HuH-7.5 (cell line): ENCODE measurements at regions not wholly inside any gene's neighbourhood (a gene's known extent, or its start where the extent isn't known, plus 50 kb on each side); places are given as distances from the start of the nearest gene placed in this dataset.
"Not testable (repeated sequence)": the region's sequence is repeated elsewhere in the genome, so short reads cannot be mapped to it uniquely, and the experiment has no call there.

Source experiments
- DNase-seq: peaks from one replicate; pipeline ENCODE4 v3.0.0; 2011; ENCODE audit warnings: low spot score

- no peak for DNase-seq
Measured at GRCh38 chr2:16459606-16460005, 206.0 kb downstream of the CYRIA start.

DNA sequence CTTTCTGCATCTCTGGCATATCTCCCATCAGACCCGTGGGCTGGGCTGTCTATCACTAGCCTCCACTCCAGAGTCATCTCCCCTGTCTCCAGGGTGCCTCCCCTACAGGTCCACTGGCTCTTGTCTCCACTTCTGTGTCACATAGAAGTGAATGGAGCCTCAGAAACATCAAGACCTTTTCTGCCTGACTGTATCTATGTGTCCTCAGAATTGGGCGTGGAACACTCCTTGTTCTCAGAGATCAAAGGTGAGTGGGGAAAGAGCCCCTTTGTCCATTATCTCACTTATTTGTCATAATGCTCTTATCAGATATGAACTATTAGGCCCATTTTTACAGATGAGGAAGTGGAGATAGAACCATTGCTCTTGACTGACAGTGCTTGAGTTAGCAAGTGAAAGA is 211.0 kb downstream of the CYRIA start:
- DNase-seq: no peak

GRCh38 chr2:16452123-16452522 is 213.5 kb downstream of the CYRIA start:
- no peak for DNase-seq

GRCh38 chr2:16446706-16447105 is 218.9 kb downstream of the CYRIA start:
- no peak for DNase-seq

DNA sequence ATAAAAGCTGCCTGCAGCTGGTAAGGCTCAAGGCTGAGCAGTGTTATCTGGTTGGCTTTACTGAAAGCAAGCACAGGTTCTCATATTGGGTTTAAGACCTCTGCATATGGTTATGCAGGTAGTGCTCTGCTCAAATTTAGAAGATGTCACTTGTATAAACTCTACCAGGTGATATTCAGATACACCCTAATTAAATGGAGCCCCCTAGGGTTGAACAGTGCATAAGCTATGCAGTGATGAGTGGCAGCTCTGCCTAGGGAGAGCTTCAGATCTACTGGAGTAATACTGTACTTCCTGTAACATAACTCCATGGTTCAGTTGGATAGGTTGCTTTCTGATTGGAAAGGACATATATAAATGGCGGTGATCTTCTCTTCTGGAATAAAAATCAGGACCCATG is 222.7 kb downstream of the CYRIA start:
- DNase-seq: no peak

DNA sequence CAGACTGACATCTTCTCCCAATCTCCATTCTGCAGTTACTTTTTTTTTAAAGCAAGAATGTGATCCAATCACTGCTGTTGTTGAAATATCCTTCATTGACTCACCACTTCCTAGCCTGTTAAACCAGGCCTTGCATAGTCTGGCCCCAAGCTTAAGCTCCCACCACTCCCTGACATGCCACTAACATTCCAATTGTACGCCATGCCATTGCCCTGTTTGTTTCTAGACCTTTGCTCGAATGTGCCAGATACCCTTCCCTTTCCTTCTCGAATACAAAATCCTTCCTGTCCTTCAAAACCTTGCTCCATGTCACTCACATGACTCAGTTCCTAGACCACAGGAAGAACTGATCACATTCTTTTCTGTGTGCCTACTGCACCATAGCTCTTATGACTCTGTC is 224.2 kb downstream of the CYRIA start:
- DNase-seq: no peak

DNA sequence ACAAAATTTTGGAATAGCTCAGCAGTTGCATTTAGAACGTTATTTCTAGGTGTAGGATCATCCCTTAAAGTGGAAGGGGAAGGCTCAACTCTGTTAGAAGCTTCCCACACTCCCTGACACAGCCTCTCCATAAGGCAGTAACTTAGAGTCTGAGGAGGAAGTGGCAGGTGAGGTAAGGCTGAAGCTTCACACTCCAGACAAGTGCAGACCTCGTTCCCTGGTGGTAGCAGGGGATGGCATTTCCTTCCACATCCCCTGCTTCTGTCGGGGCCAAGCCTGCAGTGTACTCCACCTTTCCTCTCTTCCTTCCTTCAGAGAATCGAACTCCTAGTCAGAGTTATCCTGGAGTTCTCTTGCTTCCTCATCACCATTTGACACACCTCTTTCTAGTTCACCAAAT is 224.7 kb downstream of the CYRIA start:
- no peak for DNase-seq

DNA sequence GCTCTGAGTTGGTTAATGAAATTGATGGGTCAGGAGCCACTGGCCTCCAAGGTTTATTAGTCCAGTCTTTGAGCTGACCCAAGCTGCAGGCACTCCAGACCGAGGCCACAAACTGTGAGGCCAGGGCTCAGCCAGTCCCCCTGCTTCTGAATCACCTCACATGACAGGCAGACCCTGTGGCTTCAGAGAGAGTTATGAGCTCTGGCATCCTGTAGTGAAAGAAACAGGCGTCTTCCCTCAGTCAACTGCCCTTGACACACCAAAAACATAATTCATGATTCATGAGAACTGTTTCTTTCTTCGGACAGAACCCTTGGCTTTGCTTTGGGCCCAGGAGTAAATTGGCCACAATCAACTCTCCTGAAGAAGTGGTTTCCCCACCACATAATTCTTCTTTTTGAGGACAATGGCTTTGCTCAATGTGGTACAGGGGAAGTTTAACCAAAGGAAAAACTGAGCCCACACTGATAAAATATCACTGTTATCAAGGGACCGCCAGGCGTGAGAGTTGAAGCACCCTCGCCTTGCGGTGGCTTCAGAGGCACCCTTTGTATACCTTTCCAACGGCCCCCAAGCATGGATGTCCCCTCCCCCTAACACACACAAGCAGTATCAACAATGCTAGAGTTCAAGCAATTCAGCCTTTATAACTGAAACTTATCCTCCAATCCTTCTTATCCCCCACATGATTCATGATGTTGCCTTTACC is 226.9 kb downstream of the CYRIA start:
- DNase-seq: no peak

GRCh38 chr2:16437189-16437588 is 228.4 kb downstream of the CYRIA start:
- DNase-seq: no peak

GRCh38 chr2:16434393-16434792 is 231.2 kb downstream of the CYRIA start:
- DNase-seq: no peak

GRCh38 chr2:16430846-16431245 is 234.8 kb downstream of the CYRIA start:
- DNase-seq: no peak

- DNase-seq: no peak
Measured at GRCh38 chr2:16429431-16430145, 236.0 kb downstream of the CYRIA start.

GRCh38 chr2:16429002-16429401 is 236.6 kb downstream of the CYRIA start:
- DNase-seq: no peak

- peak; percentile 45 for DNase-seq
Measured at GRCh38 chr2:16425462-16426336, 239.9 kb downstream of the CYRIA start.

DNA sequence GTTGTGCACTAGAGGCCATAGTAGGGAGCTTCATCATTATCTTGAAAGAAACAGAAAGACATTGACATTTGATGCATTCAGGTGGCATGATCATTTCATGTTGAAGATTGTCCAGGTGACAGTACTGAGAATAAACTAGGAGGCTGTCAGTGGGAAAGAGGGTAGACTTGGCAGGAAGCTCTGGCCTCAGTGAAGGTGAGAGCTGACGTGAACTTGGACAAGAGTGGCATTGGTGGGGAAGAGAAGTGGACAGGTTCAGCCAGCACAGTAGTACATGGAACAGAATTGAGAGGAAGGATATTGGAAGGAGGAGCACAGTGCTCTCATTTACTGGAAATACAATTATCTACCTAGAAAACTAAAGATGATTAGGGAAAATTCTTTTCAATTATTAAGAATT is 245.2 kb downstream of the CYRIA start:
- DNase-seq: no peak

DNA sequence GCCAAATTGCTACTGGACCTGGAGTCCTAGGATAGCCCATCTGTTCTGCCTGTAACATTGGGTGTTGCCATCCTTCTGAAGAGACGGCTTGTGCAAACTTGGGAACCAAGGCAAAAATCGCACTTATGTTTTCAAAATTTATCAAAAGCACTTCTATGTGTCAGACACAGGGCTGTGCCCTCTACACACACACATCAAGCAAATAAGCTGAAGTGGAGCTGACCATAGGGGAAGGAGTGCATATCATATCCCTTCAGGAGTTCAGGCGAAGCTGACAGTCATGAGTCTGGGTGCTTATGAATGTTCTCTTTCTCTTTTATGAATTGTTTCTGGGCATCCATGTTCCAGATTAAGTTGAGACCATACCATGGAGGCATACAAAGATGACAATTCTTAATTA is 247.9 kb downstream of the CYRIA start:
- DNase-seq: no peak

DNA sequence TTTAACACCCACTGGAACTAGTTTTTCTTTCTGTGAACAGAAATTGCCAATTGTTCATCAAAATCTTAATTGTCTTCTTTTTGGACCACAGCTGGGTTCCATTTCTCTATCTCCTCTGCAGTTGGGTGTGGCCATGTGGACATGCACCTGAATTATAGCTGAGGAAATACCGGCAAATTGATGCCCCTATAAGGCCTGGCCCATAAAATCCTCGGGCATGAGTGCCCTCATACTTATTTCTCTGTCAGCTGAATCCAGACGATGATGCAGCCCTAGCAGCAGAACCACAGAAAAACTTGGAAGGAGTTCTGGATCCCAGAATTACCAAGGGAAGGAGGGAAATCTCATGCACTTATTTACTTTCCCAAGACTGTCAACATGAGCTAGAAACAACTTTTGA is 249.0 kb downstream of the CYRIA start:
- DNase-seq: no peak

DNA sequence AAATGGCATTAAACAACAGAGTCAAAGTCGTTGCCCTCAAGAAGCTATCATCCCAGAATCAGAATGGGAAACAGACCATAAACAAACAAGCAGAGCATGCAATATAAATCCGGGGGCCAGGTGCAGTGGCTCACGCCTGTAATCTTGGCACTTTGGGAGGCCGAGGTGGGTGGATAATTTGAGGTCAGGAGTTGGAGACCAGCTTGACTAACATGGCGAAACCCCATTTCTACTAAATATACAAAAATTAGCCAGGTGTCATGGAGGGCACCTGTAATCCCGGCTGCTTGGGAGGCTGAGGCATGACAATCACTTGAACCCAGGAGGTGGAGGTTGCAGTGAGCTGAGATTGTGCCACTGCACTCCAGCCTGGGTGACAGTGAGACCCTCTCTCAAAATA is 249.8 kb downstream of the CYRIA start:
- DNase-seq: not testable (repeated sequence)

- DNase-seq: no peak
Measured at GRCh38 chr2:16413947-16414346, 251.7 kb downstream of the CYRIA start.

DNA sequence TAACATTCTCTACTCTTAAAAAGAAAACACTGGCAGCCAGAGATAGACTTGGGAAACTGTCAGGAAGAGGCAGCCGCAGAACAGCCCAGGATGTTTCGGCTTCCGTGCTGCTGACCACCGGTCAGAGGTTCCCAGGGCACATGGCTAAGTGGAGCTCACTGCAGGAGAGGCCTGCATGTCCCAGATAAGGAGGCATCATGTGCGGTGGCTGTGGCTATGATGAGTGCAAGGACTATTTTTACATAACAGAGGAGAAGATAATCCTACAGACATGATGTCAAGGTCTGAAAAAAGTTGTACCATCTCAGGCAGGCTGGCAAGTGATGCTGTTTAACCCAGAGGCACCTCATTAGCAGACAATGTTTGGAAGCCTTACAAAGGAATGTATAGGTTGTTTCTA is 252.3 kb downstream of the CYRIA start:
- DNase-seq: no peak

DNA sequence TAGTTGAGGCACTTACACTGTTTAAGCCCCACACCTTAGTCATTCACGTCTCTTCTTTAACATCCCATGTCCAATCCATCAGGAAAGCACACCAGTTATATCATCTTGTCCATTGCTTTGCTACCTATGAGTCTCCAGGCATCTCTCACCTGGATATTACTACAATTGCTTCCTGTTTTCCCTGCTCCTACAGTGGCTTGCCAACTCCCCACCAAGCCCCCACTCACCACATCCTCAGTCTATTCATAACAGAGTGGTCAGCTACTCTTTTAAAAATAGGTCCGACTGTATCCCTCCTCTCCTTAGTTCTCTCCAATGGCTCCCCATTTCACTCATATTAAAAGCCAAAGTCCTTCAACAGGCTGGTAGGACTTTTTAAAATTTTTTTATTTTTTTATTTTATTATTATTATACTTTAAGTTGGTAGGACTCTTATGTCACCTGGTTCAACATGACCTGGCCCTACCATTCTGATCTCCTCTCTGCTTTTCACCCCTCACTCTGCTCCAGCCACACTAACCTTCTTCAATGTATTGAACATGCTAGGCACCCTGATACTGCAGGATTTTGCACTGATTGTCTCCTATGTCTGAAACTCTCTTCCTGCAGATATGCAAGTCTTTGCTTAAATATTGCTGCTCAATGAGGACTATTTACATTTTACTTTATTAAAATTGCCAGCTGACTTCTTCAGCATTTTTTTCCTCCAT is 253.2 kb downstream of the CYRIA start:
- no peak for DNase-seq

DNA sequence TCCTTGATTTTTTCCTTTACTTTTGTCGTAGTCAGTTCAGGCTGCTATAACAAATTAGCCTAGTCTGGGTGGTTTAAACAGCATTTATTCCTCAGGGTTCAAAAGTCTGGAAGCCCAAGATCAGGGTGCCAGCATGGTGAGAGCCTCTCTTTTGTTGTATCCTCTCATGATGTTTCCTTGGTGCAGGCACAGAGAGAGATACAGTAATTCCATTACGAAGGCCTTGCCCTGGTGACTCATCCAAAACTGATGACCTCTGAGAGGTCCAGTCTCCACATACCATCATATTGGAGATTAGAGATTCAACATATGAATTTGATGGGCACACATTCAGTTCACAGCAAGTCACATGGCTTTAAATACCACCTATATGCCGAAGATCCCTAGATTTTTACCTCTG is 253.8 kb downstream of the CYRIA start:
- DNase-seq: no peak
